Psoas muscle (tissue), 7 donors: ENCODE measurements at regions not wholly inside any gene's neighbourhood (a gene's known extent, or its start where the extent isn't known, plus 50 kb on each side); places are given as distances from the start of the nearest gene placed in this dataset.

Experiments used
- ATAC-seq, 4 donors: fragments of 200-7000 bp; cut with Tn5 transposase; one replicate each; pipeline ENCODE4 v1.9.1; 2020; ENCODE audit warnings: moderate library complexity in 3 of 4, mild to moderate bottlenecking in 2 of 4
- DNase-seq, 2 donors: peaks; one replicate each; pipeline ENCODE4 v3.0.0-alpha.2; 2020
- H3K27ac ChIP-seq: fragments of 200-600 bp; one replicate; pipeline ENCODE4 v1.8.0; 2022
- H3K27me3 ChIP-seq, 3 donors: fragments of 200-600 bp in 1 of 3; one replicate each; pipeline versions ENCODE4 v1.6.1 to v1.8.0; 2013 to 2022; ENCODE audit warnings: low read length in 2 of 3, mild to moderate bottlenecking in 2 of 3, moderate library complexity in 1 of 3; ENCODE audit not compliant: insufficient read depth in 3 of 3
- H3K36me3 ChIP-seq, 2 donors: fragments of 200-600 bp in 1 of 2; one replicate each; pipeline versions ENCODE4 v1.6.1 to v1.8.0; 2013 to 2022; ENCODE audit warnings: low read depth in 1 of 2, mild to moderate bottlenecking in 1 of 2, moderate library complexity in 1 of 2; ENCODE audit not compliant: insufficient read depth in 1 of 2
- H3K4me1 ChIP-seq: fragments of 200-600 bp; one replicate; pipeline ENCODE4 v1.8.0; 2022
- H3K4me3 ChIP-seq: fragments of 200-600 bp; one replicate; pipeline ENCODE4 v1.8.0; 2022; ENCODE audit warnings: mild to moderate bottlenecking
- H3K9me3 ChIP-seq: fragments of 200-600 bp; one replicate; pipeline ENCODE4 v1.8.0; 2022
- CTCF ChIP-seq: fragments of 200-600 bp; IDR thresholded peaks from one replicate; pipeline ENCODE4 v1.8.0; 2022; ENCODE audit warnings: antibody characterized with exemption
- WGBS, 3 donors: extraction: QIAGEN DNeasy Blood & Tissue Kit; methylation state at CpG; one replicate each; pipeline versions ENCODE4 v1.1.6 to v1.1.7; 2013; 5-methylcytosine and 5-hydroxymethylcytosine counted together
- intact Hi-C, 2 donors: fragments of 100-400 bp; cut with DNase I; formaldehyde crosslinking; loops; one replicate each; pipeline versions ENCODE4 v1.11.0 to v1.14.2; 2022
- donor health status: healthy with polysubstance abuse.
- donor health status: DM: no; HTN: no; CAD: no; lungs with moderate emphysema.
- donor health status: Bipolar disorder and iron deficiency.
- donor health status: healthy.
- donor health status: DM: yes; HTN: yes; CAD: no.
- donor health status: DM: no; HTN: no; CAD: no.
- donor health status: DM: yes; HTN: yes; CAD: no.

- Histone ChIP-seq H3K27me3 (peaks cover 0 to 2% (median 0%) of the 10 kb centered on the region in 3 donors), H3K27ac (no peak overlapping the region), H3K36me3 (no peaks in the 10 kb centered on the region), H3K4me3 (no peak overlapping the region), H3K4me1 (no peaks in the 10 kb centered on the region), H3K9me3 (no peaks in the 10 kb centered on the region)
- intact Hi-C loops = no loop called here
- no peak for DNase-seq
- TF ChIP-seq CTCF = no peak
- WGBS, 3 donors = 49 to 64% (median 52%) methylated on average over 4 of the region's 4 CpGs
- ATAC-seq = no peak
These were observed 113.3 kb upstream of the CAND1 start for GRCh38 chr12:67155863-67156262.

- peak; percentile 54 for TF ChIP-seq CTCF
- H3K27ac ChIP-seq = no peak overlapping the region
- no peaks in the 10 kb centered on the region for H3K9me3 ChIP-seq
- DNase-seq (no peak), ATAC-seq (peak in 3 of 4 donors; percentile 42 to 67 (median 58))
- H3K36me3 ChIP-seq = no peaks in the 10 kb centered on the region
- WGBS, 3 donors = 83 to 85% (median 84%) methylated on average over 6 of the region's 6 CpGs
- intact Hi-C loops = no loop called here
- H3K27me3 ChIP-seq = peaks cover 0 to 2% (median 0%) of the 10 kb centered on the region in 3 donors
- no peak overlapping the region for H3K4me3 ChIP-seq
- H3K4me1 ChIP-seq = no peaks in the 10 kb centered on the region
These were observed 107.7 kb upstream of the CAND1 start for GRCh38 chr12:67161322-67161918.

- 67 to 73% (median 70%) methylated on average over 2 of the region's 2 CpGs for WGBS, 3 donors
- no peaks in the 10 kb centered on the region for H3K36me3 ChIP-seq
These were observed 95.9 kb upstream of the CAND1 start for GRCh38 chr12:67173258-67173657.

GRCh38 chr12:67182551-67182950 lies 86.6 kb upstream of the CAND1 start:
- Histone ChIP-seq H3K27ac (no peak overlapping the region), H3K4me1 (no peaks in the 10 kb centered on the region), H3K4me3 (no peak overlapping the region), H3K36me3 (no peaks in the 10 kb centered on the region), H3K9me3 (no peaks in the 10 kb centered on the region), H3K27me3 (no peaks in the 10 kb centered on the region)
- 73 to 89% (median 83%) methylated on average over 2 of the region's 2 CpGs for WGBS, 3 donors
- intact Hi-C loops = no loop called here
- no peak for DNase-seq
- TF ChIP-seq CTCF = no peak
- ATAC-seq = no peak

More at GRCh38 chr12:67173258-67173657, 95.9 kb upstream of the CAND1 start:
- Histone ChIP-seq H3K4me3 (no peak overlapping the region), H3K9me3 (no peaks in the 10 kb centered on the region), H3K27me3 (peaks cover 0 to 2% (median 0%) of the 10 kb centered on the region in 3 donors), H3K27ac (no peak overlapping the region), H3K4me1 (no peaks in the 10 kb centered on the region)
- DNase-seq = no peak
- TF ChIP-seq CTCF = no peak
- ATAC-seq = no peak
- intact Hi-C loops = no loop called here

- TF ChIP-seq CTCF = no peak
These were observed 75.5 kb upstream of the CAND1 start for GRCh38 chr12:67193704-67194103.

More at GRCh38 chr12:67193704-67194103, 75.5 kb upstream of the CAND1 start:
- Histone ChIP-seq H3K36me3 (no peaks in the 10 kb centered on the region), H3K4me1 (no peaks in the 10 kb centered on the region), H3K27me3 (peaks cover 0 to 2% (median 0%) of the 10 kb centered on the region in 3 donors), H3K27ac (no peak overlapping the region), H3K4me3 (no peak overlapping the region), H3K9me3 (no peaks in the 10 kb centered on the region)
- DNase-seq (no peak), ATAC-seq (no peak)
- intact Hi-C loops = no loop called here
